ENCODE measurements at regions not wholly inside any gene's neighbourhood (a gene's known extent, or its start where the extent isn't known, plus 50 kb on each side); places are given as distances from the start of the nearest gene placed in this dataset.
"Not testable (repeated sequence)": the region's sequence is repeated elsewhere in the genome, so short reads cannot be mapped to it uniquely, and the experiment has no call there.

DNA sequence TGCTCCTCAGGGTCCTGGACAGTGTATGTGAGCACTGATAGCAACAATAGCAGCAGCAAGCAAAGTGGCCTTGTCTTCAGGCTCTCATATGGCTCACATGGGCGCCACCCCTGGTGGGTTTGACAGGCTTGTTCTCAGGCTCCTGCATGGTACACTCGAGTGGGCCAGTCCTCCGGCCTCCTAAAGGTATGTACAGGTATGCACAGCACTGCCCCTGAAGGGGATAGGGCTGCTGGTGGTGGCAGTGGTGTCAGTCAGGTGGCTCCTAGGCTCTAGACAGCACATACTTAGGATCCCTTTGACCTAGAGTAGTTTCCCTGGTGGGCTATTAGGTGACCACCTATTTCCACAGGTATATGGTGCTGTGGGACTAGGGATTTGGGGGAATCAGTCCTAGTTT, 79.8 kb downstream of the LGALS9B start:
- not testable (repeated sequence) for DNase-seq (ENCODE audit: insufficient read length, low spot score); FAIRE-seq

DNA sequence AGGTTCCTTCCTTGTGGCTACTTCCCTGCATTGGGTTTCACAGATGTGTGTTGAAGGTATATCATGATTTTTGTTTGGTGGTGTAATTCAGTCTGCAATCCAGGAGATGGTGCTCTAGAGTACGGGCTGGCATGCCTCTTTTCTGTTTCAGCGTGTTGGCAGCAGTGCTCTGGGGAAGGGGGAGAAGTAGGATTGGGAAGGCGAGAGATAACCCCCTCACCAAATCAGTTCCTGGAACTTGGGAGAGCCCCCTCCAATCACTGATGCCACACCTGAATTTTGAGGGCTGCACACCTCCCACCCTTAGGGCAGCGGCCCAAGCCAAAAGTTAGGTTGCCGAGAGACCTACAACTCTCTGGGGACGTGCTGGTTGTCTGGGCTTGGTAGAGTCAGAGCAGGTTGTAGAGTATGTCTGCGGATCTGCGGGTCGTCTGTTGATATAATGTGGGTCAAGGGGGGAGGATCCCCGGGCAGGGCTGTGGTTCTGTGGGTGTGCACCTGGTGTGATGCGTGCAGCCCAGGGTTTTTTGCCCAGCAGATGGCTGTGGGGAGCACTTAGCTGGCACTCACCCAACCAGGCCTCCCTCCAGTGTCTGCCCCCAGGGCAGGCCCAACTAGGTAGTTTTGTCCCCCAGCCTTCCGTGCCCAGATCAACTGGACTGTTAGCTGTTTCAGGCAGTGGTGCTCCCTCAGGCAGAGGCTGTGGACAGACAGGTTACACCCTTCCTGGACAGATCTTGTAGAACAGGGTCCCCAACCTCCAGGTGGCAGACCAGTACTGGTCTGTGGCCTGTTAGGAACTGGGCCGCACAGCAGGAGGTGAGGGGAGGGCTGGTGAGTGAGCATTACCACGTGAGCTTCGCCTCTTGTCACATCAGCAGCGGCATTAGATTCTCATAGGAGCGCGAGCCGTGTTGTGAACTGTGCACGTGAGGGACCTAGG, 85.7 kb downstream of the LGALS9B start:
- TF ChIP-seq, protein P1, sequence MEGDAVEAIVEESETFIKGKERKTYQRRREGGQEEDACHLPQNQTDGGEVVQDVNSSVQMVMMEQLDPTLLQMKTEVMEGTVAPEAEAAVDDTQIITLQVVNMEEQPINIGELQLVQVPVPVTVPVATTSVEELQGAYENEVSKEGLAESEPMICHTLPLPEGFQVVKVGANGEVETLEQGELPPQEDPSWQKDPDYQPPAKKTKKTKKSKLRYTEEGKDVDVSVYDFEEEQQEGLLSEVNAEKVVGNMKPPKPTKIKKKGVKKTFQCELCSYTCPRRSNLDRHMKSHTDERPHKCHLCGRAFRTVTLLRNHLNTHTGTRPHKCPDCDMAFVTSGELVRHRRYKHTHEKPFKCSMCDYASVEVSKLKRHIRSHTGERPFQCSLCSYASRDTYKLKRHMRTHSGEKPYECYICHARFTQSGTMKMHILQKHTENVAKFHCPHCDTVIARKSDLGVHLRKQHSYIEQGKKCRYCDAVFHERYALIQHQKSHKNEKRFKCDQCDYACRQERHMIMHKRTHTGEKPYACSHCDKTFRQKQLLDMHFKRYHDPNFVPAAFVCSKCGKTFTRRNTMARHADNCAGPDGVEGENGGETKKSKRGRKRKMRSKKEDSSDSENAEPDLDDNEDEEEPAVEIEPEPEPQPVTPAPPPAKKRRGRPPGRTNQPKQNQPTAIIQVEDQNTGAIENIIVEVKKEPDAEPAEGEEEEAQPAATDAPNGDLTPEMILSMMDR (IDR thresholded peaks at IDR 0.05; ENCODE audit: insufficient read depth, missing control alignments) = peak; percentile 46
- not testable (repeated sequence) for FAIRE-seq; DNase-seq (ENCODE audit: insufficient read length, low spot score)

DNA sequence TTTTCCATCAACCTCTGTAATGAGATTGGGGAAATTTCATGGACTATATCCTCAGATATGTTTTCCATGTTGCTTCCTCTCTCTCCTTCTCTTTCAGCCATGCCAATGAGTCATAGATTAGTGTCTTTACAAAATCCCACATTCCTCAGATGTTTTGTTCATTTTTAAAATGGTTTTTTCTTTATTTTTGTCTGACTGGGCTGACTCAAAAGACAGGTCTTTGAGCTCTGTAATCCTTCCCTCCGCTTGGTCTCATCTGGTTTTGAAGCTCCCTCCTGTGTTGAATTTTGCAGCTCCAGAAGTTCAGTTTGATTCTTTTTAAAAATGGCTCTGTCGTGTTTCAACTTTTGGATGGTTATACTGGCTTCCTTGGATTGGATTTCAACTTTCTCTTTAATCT, 86.7 kb downstream of the LGALS9B start:
- not testable (repeated sequence) for FAIRE-seq; DNase-seq (ENCODE audit: insufficient read length, low spot score)

DNA sequence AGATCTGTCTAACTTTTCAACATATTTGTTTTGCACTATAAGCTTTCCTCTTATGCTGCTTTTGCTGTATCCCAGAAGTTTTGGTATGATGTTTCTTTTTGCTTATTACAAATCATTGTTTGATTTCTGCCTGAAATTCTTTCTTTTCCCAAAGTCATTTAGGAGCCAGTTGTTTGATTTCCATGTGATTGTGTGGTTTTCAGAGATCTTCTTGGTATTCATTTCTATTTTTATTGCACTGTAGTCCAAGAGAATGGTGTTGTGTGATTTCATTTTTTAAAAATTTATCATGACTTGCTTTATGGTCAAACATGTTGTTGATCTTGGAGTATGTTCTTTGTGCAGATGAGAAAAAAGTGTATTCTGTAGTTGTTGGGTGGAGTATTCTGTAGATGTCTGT, 88.1 kb downstream of the LGALS9B start:
- not testable (repeated sequence) for FAIRE-seq; DNase-seq (ENCODE audit: insufficient read length, low spot score)

DNA sequence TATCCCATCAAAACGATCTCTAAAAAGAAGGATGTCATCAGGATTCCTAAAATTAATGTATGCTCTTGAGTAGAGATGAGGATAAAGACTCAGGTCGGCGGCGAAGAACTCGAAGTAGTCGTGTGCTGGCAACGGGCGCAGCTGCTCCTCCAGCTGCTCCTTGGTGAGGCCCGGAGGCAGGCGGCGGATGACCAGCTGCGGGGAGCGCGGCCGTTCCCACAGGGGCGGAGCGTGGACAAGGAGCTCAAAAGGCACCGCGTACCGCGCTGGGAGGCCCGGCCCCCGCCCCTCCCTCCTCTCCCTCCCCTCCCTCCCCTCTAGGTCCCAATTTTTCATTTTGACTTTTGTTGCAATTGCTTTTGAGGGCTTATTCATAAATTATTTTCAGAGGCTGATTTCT, 90.7 kb downstream of the LGALS9B start:
- FAIRE-seq; DNase-seq (ENCODE audit: insufficient read length, low spot score): not testable (repeated sequence)

DNA sequence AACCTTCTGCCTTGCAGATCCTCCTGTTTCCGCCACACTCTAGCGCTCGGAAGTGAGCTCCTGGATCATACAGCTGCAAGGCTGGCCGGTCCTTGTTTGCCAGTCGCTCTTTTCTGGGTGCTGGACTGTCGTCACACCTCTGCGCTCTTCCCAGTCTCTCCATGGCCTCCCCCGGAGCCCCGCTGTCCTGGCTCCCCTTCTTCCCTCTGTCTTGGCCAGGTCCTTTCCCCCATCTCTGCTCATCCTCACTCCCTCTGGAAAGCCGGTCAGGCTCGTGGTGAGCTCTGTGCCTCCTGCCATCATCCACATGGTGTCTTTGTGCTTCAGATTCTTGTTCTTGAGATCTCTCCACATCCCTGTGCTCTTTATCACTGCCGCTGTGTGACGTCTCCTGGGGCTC, 91.6 kb downstream of the LGALS9B start:
- DNase-seq (ENCODE audit: insufficient read length, low spot score); FAIRE-seq: not testable (repeated sequence)
